ENCODE measurements at regions not wholly inside any gene's neighbourhood (a gene's known extent, or its start where the extent isn't known, plus 50 kb on each side); places are given as distances from the start of the nearest gene placed in this dataset.
"Not testable (repeated sequence)": the region's sequence is repeated elsewhere in the genome, so short reads cannot be mapped to it uniquely, and the experiment has no call there.

GRCh38 chr11:88061111-88061510 is 114.1 kb downstream of the RAB38 start:
- TF ChIP-seq, protein P1, sequence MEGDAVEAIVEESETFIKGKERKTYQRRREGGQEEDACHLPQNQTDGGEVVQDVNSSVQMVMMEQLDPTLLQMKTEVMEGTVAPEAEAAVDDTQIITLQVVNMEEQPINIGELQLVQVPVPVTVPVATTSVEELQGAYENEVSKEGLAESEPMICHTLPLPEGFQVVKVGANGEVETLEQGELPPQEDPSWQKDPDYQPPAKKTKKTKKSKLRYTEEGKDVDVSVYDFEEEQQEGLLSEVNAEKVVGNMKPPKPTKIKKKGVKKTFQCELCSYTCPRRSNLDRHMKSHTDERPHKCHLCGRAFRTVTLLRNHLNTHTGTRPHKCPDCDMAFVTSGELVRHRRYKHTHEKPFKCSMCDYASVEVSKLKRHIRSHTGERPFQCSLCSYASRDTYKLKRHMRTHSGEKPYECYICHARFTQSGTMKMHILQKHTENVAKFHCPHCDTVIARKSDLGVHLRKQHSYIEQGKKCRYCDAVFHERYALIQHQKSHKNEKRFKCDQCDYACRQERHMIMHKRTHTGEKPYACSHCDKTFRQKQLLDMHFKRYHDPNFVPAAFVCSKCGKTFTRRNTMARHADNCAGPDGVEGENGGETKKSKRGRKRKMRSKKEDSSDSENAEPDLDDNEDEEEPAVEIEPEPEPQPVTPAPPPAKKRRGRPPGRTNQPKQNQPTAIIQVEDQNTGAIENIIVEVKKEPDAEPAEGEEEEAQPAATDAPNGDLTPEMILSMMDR (IDR thresholded peaks at IDR 0.05; ENCODE audit: extremely low read depth, missing control alignments) = no peak
- DNase-seq (ENCODE audit: low spot score) = no peak

DNA sequence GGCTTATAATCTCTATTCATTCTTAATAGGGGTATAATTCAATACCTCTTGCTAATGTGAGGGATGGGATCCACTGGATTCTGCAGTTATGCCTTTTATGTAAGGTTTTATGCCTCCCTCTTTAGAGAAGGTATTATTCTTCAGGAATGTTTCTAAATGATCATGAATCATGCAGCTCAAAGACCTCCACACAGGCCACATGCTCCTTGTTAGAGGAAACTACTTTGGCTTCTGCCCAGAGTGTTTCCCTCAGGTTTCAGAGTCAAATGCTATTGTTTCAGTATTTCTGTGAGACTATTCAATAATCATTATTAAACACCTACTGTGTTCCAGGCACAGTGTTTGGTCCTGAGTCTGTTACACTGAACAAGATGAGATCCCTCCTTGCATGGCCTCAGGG is 115.9 kb downstream of the RAB38 start:
- DNase-seq (ENCODE audit: low spot score) = no peak
- TF ChIP-seq, protein P1 (IDR thresholded peaks at IDR 0.05; ENCODE audit: extremely low read depth, missing control alignments) = no peak

DNA sequence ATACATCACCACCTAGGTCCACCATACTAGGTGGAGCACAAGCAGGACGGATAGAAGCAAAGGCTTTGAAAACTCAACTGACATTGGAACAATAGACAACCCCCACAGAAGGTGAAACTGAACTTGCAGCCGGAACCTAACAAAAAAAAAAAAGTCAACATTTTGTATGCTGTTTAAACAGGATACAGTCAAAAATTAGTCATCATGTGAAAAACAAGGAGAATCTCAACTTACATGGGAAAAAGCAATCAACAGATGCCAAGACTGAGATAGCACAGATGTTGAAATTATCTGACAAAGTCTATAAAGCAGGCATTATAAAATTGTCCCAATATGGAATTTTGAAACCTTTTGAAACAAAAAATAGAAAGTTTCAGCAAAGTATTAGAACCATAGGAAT is 123.8 kb downstream of the RAB38 start:
- TF ChIP-seq, protein P1 (IDR thresholded peaks at IDR 0.05; ENCODE audit: extremely low read depth, missing control alignments) = no peak
- DNase-seq (ENCODE audit: low spot score) = no peak

DNA sequence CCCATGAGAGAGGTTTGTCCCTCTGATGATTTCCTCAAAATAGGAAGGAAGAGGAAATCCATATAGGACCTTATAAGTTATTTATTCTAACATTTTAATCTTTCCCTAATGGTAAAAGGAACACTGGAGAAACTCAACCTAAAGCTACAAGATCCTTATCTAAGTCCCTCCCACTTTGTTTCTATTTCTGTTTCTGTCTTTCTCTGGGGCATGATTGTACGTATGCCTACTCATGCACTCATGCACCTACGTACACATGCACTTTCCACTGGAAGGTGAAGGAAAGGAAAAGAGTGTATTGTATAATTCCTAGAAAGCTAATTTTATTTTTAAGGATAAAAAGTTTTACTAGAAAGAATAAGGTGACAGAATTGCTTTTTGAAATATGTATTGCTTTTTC is 125.0 kb downstream of the RAB38 start:
- TF ChIP-seq, protein P1 (IDR thresholded peaks at IDR 0.05; ENCODE audit: extremely low read depth, missing control alignments) = no peak
- DNase-seq (ENCODE audit: low spot score) = no peak

GRCh38 chr11:88045288-88045687 is 130.0 kb downstream of the RAB38 start:
- not testable (repeated sequence) for DNase-seq (ENCODE audit: low spot score)

- DNase-seq (ENCODE audit: low spot score) = not testable (repeated sequence)
These were observed 130.6 kb downstream of the RAB38 start for GRCh38 chr11:88044658-88045057.

GRCh38 chr11:88043149-88043548 is 132.1 kb downstream of the RAB38 start:
- TF ChIP-seq, protein P1 (IDR thresholded peaks at IDR 0.05; ENCODE audit: extremely low read depth, missing control alignments) = no peak
- no peak for DNase-seq (ENCODE audit: low spot score)

DNA sequence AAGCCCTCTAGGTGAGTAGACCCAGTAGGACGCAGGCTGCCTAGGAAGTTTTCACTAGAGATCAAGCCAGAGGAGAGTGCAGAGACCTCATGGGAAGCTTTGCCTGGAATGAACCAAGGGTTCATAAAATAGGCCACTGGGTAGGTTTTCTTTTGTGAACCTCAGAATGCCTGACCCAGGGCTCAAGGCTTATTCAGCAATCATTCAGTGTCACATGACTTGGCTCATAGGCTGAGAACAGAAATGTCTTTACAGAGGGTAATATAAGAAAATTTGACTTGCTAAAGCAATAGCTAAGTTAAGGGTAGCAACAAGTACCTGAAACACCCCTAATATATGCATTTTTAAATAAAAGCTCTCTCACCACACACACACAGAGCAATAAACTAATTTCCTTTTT is 132.6 kb downstream of the RAB38 start:
- DNase-seq (ENCODE audit: low spot score) = no peak
- TF ChIP-seq, protein P1 (IDR thresholded peaks at IDR 0.05; ENCODE audit: extremely low read depth, missing control alignments) = no peak

DNA sequence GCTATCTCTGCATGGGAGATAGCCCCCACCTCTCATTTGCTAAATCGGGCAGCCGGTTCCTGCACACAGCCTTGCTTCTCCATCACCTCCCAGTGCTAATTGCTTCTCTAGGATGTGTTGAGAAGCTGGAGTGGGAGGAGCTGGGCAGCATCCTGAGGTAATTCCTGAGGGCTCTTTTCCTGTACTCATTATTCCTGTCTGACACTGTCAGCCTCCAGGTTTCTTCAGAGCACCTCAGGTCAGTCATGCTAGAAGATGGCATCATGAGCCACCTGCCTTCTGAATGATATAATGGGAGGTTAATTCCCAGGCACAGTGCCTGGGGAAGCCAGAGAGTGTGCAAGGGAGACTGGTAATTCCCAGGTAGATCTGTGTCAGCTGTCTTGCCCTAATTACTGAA is 133.0 kb downstream of the RAB38 start:
- TF ChIP-seq, protein P1 (IDR thresholded peaks at IDR 0.05; ENCODE audit: extremely low read depth, missing control alignments) = no peak
- DNase-seq (ENCODE audit: low spot score) = no peak

Data from GM20000 (cell line).